Peyer's patch (tissue), 4 donors: ENCODE measurements at regions not wholly inside any gene's neighbourhood (a gene's known extent, or its start where the extent isn't known, plus 50 kb on each side); places are given as distances from the start of the nearest gene placed in this dataset.

Source experiments
- CTCF ChIP-seq, 6 experiments: fragments of 450-650 bp in 4 of 6; fragments of 200-600 bp in 2 of 6; sonication (generic) in 1 of 6; IDR thresholded peaks; one replicate each; pipeline ENCODE4 v1.5.1; 2017 to 2019; ENCODE audit warnings: antibody characterized with exemption in 6 of 6, mild to moderate bottlenecking in 3 of 6, moderate library complexity in 1 of 6
- POLR2A ChIP-seq, 2 donors: fragments of 450-650 bp; IDR thresholded peaks; one replicate each; pipeline ENCODE4 v1.5.1; 2017; ENCODE audit warnings: antibody characterized with exemption in 2 of 2, mild to moderate bottlenecking in 2 of 2, moderate library complexity in 2 of 2

DNA sequence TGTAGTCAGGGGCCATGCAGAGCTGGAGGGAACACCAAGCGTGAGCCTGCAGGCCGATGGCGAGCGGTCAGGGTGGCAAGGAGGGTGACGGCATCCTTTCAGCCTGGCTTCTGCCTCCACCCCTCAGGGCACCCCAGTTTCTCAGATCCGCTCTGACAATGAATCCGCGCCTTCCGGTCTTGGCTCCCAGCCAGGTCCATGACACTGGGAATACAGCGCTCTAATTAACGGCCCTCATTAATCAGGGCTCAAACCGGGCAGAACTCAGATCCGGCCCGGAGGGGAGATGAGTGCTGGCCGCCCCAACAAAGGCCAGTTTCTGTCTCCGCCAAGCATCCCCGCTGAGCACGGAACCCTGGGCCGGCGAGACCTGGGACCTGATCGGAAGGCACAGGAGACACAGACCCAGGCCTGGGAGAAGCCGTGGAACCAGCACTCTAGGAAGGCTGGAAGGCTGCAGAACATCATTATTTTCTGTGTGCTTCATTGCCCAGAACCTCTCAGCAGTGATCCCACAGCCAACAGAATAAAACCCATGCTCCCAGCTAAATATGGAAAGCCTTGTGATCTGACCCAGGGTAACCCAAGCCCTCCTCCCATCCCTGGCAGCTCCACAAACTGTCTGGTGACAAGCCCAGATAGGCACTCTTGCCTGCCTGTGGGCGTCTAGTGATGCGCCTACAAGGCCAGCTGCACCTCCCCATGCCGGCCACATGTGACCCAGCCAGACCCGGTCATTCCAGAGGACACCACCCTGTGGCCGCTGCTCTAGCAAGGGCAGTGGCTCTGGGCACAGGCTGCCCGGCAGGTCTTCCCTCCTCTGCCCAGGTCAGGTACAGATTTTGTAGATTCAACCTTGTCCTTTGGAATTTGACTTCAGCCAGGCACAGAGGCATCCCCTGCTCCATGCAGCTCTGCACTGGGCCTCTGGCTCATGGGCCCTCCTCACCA lies 438.7 kb upstream of the MYT1L start:
- TF ChIP-seq CTCF (IDR thresholded peaks at IDR 0.05) (no peak), POLR2A (IDR thresholded peaks at IDR 0.05) (no peak)
